ENCODE measurements at regions not wholly inside any gene's neighbourhood (a gene's known extent, or its start where the extent isn't known, plus 50 kb on each side); places are given as distances from the start of the nearest gene placed in this dataset.

GRCh38 chr2:106280722-106281446 is 86.8 kb upstream of the UXS1 start:
- TF ChIP-seq CTCF (IDR thresholded peaks at IDR 0.05) (no peak), ATF3 (CRISPR knock-in tag; conservative IDR thresholded peaks at IDR 0.05) (no peak), ZNF121 (CRISPR knock-in tag; IDR thresholded peaks at IDR 0.05) (no peak), CBFB (CRISPR knock-in tag; IDR thresholded peaks at IDR 0.05; ENCODE audit: low read depth) (no peak)
